Activated CD8-positive, alpha-beta T cell treated with anti-CD3 and anti-CD28 coated beads for 36 hours (primary cell): ENCODE measurements at regions not wholly inside any gene's neighbourhood (a gene's known extent, or its start where the extent isn't known, plus 50 kb on each side); places are given as distances from the start of the nearest gene placed in this dataset.

Experiments
- ATAC-seq: fragments of 200-7000 bp; cut with Tn5 transposase; one replicate; pipeline ENCODE4 v1.10.0; 2021; ENCODE audit warnings: mild to moderate bottlenecking, moderate library complexity
- CTCF ChIA-PET: fragments of 350-600 bp; sonication (Branson Sonifier 250); formaldehyde crosslinking; loops from one replicate; lab custom pipeline; 2021; ENCODE audit warnings: antibody characterized with exemption; lab: Charles Lee
- POLR2A ChIA-PET: fragments of 350-600 bp; sonication (Branson Sonifier 250); formaldehyde crosslinking; loops from one replicate; lab custom pipeline; 2021; ENCODE audit warnings: antibody characterized with exemption; lab: Charles Lee
- DNase-seq: peaks from one replicate; pipeline ENCODE4 v3.0.0-alpha.2; 2020
- H3K27ac Mint-ChIP-seq: one replicate; pipeline ENCODE4 v1.8.0; 2021; ENCODE audit warnings: mild to moderate bottlenecking, mixed read lengths
- H3K27me3 Mint-ChIP-seq: one replicate; pipeline ENCODE4 v1.8.0; 2021; ENCODE audit warnings: mixed read lengths
- H3K36me3 Mint-ChIP-seq: one replicate; pipeline ENCODE4 v1.8.0; 2021; ENCODE audit warnings: low read depth, mixed read lengths
- H3K4me1 Mint-ChIP-seq: one replicate; pipeline ENCODE4 v1.8.0; 2021; ENCODE audit warnings: low read depth, mixed read lengths
- H3K4me3 Mint-ChIP-seq: one replicate; pipeline ENCODE4 v1.8.0; 2021; ENCODE audit warnings: mild to moderate bottlenecking, moderate library complexity, mixed read lengths
- H3K9me3 Mint-ChIP-seq: one replicate; pipeline ENCODE4 v1.8.0; 2021; ENCODE audit warnings: mixed read lengths
- intact Hi-C: fragments of 100-400 bp; cut with micrococcal nuclease; formaldehyde crosslinking; loops from one replicate; pipeline ENCODE4 v1.10.0; 2022
- TF ChIP-seq, protein P1 (sequence below): fragments of 200-600 bp; IDR thresholded peaks from one replicate; pipeline ENCODE4 v1.8.0; 2022; ENCODE audit warnings: antibody characterized with exemption, mild to moderate bottlenecking

GRCh38 chr10:89837165-89838043 is 136.0 kb downstream of the KIF20B start:
- H3K9me3 Mint-ChIP-seq = peaks cover 8% of the 10 kb centered on the region
- H3K36me3 Mint-ChIP-seq = no peaks in the 10 kb centered on the region
- ChIA-PET CTCF (interaction anchor here (0.6 to 1.0 kb wide), 4 partner anchors 9 to 41 kb away, joined by 3 read pairs; no protein-coding TSS in a partner anchor), POLR2A (no interaction called here)
- DNase-seq (peak; percentile 46), ATAC-seq (peak; percentile 66)
- intact Hi-C loops = no loop called here
- TF ChIP-seq, protein P1, sequence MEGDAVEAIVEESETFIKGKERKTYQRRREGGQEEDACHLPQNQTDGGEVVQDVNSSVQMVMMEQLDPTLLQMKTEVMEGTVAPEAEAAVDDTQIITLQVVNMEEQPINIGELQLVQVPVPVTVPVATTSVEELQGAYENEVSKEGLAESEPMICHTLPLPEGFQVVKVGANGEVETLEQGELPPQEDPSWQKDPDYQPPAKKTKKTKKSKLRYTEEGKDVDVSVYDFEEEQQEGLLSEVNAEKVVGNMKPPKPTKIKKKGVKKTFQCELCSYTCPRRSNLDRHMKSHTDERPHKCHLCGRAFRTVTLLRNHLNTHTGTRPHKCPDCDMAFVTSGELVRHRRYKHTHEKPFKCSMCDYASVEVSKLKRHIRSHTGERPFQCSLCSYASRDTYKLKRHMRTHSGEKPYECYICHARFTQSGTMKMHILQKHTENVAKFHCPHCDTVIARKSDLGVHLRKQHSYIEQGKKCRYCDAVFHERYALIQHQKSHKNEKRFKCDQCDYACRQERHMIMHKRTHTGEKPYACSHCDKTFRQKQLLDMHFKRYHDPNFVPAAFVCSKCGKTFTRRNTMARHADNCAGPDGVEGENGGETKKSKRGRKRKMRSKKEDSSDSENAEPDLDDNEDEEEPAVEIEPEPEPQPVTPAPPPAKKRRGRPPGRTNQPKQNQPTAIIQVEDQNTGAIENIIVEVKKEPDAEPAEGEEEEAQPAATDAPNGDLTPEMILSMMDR = no peak
- H3K4me3 Mint-ChIP-seq = peak overlapping the region; percentile 71
- H3K27ac Mint-ChIP-seq = peak overlapping the region; percentile 49
- H3K4me1 Mint-ChIP-seq = peaks cover 6% of the 10 kb centered on the region
- H3K27me3 Mint-ChIP-seq = peaks cover 2% of the 10 kb centered on the region

- CTCF ChIA-PET = interaction anchor here (0.8 to 0.9 kb wide), 2 partner anchors 9 to 13 kb away, joined by 3 read pairs; no protein-coding TSS in a partner anchor
- H3K27ac Mint-ChIP-seq = no peak overlapping the region
- peaks cover 6% of the 10 kb centered on the region for H3K4me1 Mint-ChIP-seq
- H3K4me3 Mint-ChIP-seq = peak overlapping the region; percentile 71
- POLR2A ChIA-PET = no interaction called here
- intact Hi-C loops = no loop called here
- H3K9me3 Mint-ChIP-seq = peaks cover 5% of the 10 kb centered on the region
- H3K36me3 Mint-ChIP-seq = no peaks in the 10 kb centered on the region
- no peak for DNase-seq
- peaks cover 3% of the 10 kb centered on the region for H3K27me3 Mint-ChIP-seq
- peak; percentile 18 for ATAC-seq
- TF ChIP-seq, protein P1 = no peak
Measured at GRCh38 chr10:89838044-89838615, 136.7 kb downstream of the KIF20B start.

DNA sequence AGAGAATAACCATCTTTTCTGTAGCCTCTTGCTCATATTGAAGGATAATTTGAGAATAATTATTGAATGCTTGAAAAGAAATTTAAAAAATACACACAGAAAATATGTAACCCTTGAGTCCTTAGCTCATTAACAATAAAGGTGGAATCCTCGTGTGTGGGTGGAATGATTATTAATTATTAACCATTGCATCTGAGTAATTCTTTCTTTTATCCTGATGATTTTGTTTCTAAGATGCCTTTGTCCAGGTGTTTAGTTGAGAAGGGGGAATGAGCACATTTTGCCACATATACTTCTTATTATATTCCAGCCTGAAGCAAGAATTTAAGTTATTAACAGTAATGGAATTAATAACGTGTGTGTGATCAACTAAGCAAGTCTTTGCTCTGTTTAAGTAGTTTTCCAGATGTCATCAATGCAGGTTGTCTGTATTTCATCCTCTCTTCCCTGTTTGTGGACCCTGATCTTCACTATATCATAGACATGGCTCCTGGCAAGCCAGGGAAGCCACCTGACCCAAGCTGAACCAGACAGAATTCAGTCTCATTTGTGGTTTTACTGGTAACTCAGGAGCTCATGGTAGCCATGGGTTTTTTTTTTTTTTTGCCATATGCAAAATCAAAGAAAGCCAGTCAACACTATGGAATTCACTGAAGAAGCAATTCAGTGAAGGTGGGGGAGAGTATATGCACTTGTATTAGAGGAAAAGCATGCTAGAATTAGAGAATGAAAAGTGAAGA is 144.3 kb downstream of the KIF20B start:
- ChIA-PET POLR2A (no interaction called here), CTCF (no interaction called here)
- no peak overlapping the region for H3K4me3 Mint-ChIP-seq
- TF ChIP-seq, protein P1 = no peak
- H3K9me3 Mint-ChIP-seq = no peaks in the 10 kb centered on the region
- no peaks in the 10 kb centered on the region for H3K36me3 Mint-ChIP-seq
- ATAC-seq = no peak
- intact Hi-C loops = no loop called here
- no peaks in the 10 kb centered on the region for H3K4me1 Mint-ChIP-seq
- peaks cover 13% of the 10 kb centered on the region for H3K27me3 Mint-ChIP-seq
- DNase-seq = no peak
- H3K27ac Mint-ChIP-seq = no peak overlapping the region

- intact Hi-C loops = no loop called here
- ChIA-PET CTCF (no interaction called here), POLR2A (no interaction called here)
Measured at GRCh38 chr10:89846281-89846630, 144.9 kb downstream of the KIF20B start.

More at GRCh38 chr10:89846281-89846630, 144.9 kb downstream of the KIF20B start:
- Mint-ChIP-seq H3K27ac (no peak overlapping the region), H3K27me3 (peaks cover 13% of the 10 kb centered on the region), H3K4me1 (no peaks in the 10 kb centered on the region), H3K4me3 (no peak overlapping the region), H3K36me3 (no peaks in the 10 kb centered on the region), H3K9me3 (no peaks in the 10 kb centered on the region)
- no peak for ATAC-seq
- TF ChIP-seq, protein P1 = no peak
- DNase-seq = no peak
